ENCODE measurements at regions not wholly inside any gene's neighbourhood (a gene's known extent, or its start where the extent isn't known, plus 50 kb on each side); places are given as distances from the start of the nearest gene placed in this dataset.

- in situ Hi-C loops (cut with MboI; ENCODE audit: low pct_unique_long_range_greater_than_20kb, low sequenced_read_pairs, unreplicated experiment), result no loop called here
- DNase-seq (ENCODE audit: low spot score), result no peak
- TF ChIP-seq CTCF (IDR thresholded peaks at IDR 0.05; ENCODE audit: extremely low read depth, insufficient read depth, missing control alignments), result peak; percentile 43
These were observed 237.7 kb upstream of the AGTR1 start for GRCh38 chr3:148459931-148460513.

- no peak for TF ChIP-seq CTCF (IDR thresholded peaks at IDR 0.05; ENCODE audit: extremely low read depth, insufficient read depth, missing control alignments)
- no peak for DNase-seq (ENCODE audit: low spot score)
- in situ Hi-C loops (cut with MboI; ENCODE audit: low pct_unique_long_range_greater_than_20kb, low sequenced_read_pairs, unreplicated experiment), result no loop called here
These were observed 237.0 kb upstream of the AGTR1 start for GRCh38 chr3:148460686-148461085.

GRCh38 chr3:148464246-148464645 lies 233.5 kb upstream of the AGTR1 start:
- no peak for TF ChIP-seq CTCF (IDR thresholded peaks at IDR 0.05; ENCODE audit: extremely low read depth, insufficient read depth, missing control alignments)
- in situ Hi-C loops (cut with MboI; ENCODE audit: low pct_unique_long_range_greater_than_20kb, low sequenced_read_pairs, unreplicated experiment), result no loop called here
- DNase-seq (ENCODE audit: low spot score), result no peak

GRCh38 chr3:148466143-148466542 lies 231.6 kb upstream of the AGTR1 start:
- TF ChIP-seq CTCF (IDR thresholded peaks at IDR 0.05; ENCODE audit: extremely low read depth, insufficient read depth, missing control alignments), result no peak
- in situ Hi-C loops (cut with MboI; ENCODE audit: low pct_unique_long_range_greater_than_20kb, low sequenced_read_pairs, unreplicated experiment), result no loop called here
- no peak for DNase-seq (ENCODE audit: low spot score)

- in situ Hi-C loops (cut with MboI; ENCODE audit: low pct_unique_long_range_greater_than_20kb, low sequenced_read_pairs, unreplicated experiment), result no loop called here
- DNase-seq (ENCODE audit: low spot score), result no peak
- TF ChIP-seq CTCF (IDR thresholded peaks at IDR 0.05; ENCODE audit: extremely low read depth, insufficient read depth, missing control alignments), result no peak
These were observed 230.5 kb upstream of the AGTR1 start for GRCh38 chr3:148466980-148467740.

- in situ Hi-C loops (cut with MboI; ENCODE audit: low pct_unique_long_range_greater_than_20kb, low sequenced_read_pairs, unreplicated experiment), result no loop called here
- TF ChIP-seq CTCF (IDR thresholded peaks at IDR 0.05; ENCODE audit: extremely low read depth, insufficient read depth, missing control alignments), result no peak
- DNase-seq (ENCODE audit: low spot score), result no peak
These were observed 220.3 kb upstream of the AGTR1 start for GRCh38 chr3:148477375-148477774.

All from GM13977 (cell line).